Fibroblast of pulmonary artery (primary cell): ENCODE measurements at regions not wholly inside any gene's neighbourhood (a gene's known extent, or its start where the extent isn't known, plus 50 kb on each side); places are given as distances from the start of the nearest gene placed in this dataset.

ENCODE experiments used
- DNase-seq: peaks from one replicate; pipeline ENCODE4 v3.0.0-alpha.2; 2010; ENCODE audit warnings: low read depth
- H3K4me3 ChIP-seq: replicated peaks from 2 replicates; pipeline ENCODE4 v1.5.1; 2011; ENCODE audit warnings: low read depth, mild to moderate bottlenecking, control low read depth, low read length, moderate library complexity
- CTCF ChIP-seq: IDR thresholded peaks from 2 replicates; pipeline ENCODE4 v1.5.1; 2011; ENCODE audit warnings: mild to moderate bottlenecking, control low read depth, low read length, inconsistent platforms; ENCODE audit errors: missing control alignments

- no peak for TF ChIP-seq CTCF
- no peak overlapping the region for H3K4me3 ChIP-seq
- no peak for DNase-seq
Measured at GRCh38 chr4:141575884-141576283, 60.5 kb upstream of the IL15 start.

- TF ChIP-seq CTCF, result no peak
- no peak for DNase-seq
- H3K4me3 ChIP-seq, result no peak overlapping the region
Measured at GRCh38 chr4:141576585-141577110, 59.7 kb upstream of the IL15 start.

GRCh38 chr4:141578451-141578850 lies 57.9 kb upstream of the IL15 start:
- no peak overlapping the region for H3K4me3 ChIP-seq
- no peak for DNase-seq
- no peak for TF ChIP-seq CTCF

- H3K4me3 ChIP-seq, result no peak overlapping the region
- no peak for TF ChIP-seq CTCF
- no peak for DNase-seq
Measured at GRCh38 chr4:141580523-141580922, 55.9 kb upstream of the IL15 start.
